C4-2B (cell line): ENCODE measurements at regions not wholly inside any gene's neighbourhood (a gene's known extent, or its start where the extent isn't known, plus 50 kb on each side); places are given as distances from the start of the nearest gene placed in this dataset.

Experiments
- CTCF ChIP-seq: fragments of 450-650 bp; conservative IDR thresholded peaks from 2 replicates; pipeline ENCODE4 v1.5.1; 2017; ENCODE audit warnings: mild to moderate bottlenecking
- ZFX ChIP-seq: fragments of 450-650 bp; IDR thresholded peaks from 2 replicates; pipeline ENCODE4 v1.6.1; 2017

GRCh38 chr6:140225701-140226436 lies 851.4 kb upstream of the CITED2 start:
- TF ChIP-seq CTCF (no peak), ZFX (no peak)
